Fibroblast of gingiva (primary cell): ENCODE measurements at regions not wholly inside any gene's neighbourhood (a gene's known extent, or its start where the extent isn't known, plus 50 kb on each side); places are given as distances from the start of the nearest gene placed in this dataset.
"Not testable (repeated sequence)": the region's sequence is repeated elsewhere in the genome, so short reads cannot be mapped to it uniquely, and the experiment has no call there.

Source experiments
- DNase-seq: peaks from one replicate; pipeline ENCODE4 v3.0.0-alpha.2; 2011; ENCODE audit warnings: low read depth

DNA sequence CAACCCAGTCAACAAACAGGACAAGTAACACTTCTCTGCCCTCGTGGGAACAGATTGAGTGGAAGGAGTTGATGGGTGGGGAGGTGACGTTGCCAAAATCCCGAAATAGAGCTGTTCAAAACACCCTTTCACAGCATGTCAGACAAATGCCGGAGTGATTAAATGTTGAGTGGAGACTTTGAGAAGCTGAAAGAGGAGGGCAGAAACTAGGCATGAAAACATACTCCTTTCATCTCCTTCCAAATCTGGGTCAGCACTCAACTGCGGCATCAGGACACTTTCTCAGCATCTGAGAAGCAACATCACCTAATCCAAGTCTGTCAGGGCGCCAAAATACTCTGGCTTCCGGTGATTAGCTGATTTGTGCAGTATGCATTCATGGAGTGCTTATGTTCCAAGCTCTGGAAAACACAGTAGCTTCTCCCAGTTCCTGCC lies 51.5 kb upstream of the MRI1 start:
- no peak for DNase-seq

DNA sequence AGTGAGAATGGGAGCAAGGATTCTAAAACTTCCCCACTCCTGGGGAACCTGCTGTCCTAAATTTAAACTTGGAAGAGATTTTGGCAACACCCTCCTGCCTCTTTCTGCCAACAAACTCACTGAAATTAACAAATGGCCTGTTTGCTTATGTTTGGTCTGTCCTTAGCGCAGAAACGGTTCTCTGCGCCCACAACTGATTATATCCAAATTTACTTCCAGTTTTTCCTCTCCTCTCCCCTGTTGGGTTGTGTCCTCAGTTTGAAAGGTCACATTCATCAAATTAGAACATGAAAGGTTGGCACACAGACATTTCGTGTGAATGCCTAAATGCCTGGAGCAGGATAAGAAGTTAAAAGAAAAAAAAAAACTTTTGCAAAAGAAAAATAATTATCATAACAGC lies 56.4 kb upstream of the MRI1 start:
- DNase-seq = peak; percentile 23

DNA sequence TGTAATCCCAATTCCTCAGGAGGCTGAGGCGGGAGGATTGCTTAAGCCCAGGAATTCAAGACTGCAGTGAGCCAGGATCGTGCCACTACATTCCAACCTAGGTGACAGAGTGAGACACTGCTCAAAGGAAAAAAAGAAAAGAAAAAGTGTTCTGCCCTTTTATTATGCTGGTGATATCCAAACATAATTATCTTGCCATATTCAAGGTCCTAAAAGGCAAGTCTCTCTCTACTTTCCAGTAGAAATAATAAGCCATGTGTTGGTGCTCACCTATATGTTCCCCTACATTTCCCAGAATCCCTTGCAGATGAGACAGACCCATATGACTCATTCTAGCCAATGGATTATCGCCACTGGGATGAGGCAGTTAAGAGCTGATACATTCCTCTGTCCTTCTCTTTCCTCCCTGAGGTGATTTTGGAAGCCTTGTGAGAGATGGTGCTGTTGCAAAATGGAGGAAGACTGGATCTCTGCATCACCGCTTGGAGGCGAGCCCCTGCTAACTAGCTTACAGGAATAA lies 58.3 kb upstream of the MRI1 start:
- DNase-seq = no peak

GRCh38 chr19:13705201-13705600 lies 59.1 kb upstream of the MRI1 start:
- no peak for DNase-seq

DNA sequence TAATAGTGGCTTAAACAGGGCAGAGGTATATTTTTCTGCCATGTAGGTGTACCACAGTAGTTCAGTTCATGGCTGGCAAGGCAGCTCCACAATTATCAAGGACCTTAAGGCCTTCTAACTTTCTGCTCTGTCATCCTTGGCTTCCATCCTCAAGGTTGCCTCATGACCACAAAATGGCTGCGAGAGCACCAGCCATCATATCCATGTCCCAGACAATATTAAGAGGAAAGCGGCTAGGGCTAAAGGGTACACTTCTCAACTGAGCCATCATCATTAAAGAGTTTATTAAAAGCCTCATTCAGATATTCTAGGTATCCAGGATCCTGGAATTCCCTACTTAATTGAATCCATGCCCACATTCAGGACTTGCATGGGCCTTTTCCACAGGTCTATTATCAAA lies 62.7 kb upstream of the MRI1 start:
- DNase-seq = no peak

DNA sequence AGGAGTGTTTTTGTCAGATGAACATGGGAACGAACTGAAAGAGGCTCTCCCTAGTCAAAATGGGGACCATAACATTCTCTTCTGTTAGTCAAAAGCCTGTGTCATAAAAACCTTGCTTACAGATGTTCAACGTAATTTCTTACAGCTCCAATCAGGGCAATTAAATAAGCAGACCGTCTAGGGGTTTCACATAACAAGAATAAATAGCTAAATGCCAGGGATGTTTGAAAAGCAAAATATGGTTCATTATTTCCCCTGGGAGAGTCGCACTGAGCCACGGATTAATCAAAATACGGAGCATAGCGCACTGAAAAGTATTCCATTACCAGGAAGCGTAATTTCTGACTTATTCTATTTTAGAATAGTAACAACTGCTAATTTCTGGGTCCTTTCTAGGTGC lies 63.7 kb upstream of the MRI1 start:
- DNase-seq = peak; percentile 50

DNA sequence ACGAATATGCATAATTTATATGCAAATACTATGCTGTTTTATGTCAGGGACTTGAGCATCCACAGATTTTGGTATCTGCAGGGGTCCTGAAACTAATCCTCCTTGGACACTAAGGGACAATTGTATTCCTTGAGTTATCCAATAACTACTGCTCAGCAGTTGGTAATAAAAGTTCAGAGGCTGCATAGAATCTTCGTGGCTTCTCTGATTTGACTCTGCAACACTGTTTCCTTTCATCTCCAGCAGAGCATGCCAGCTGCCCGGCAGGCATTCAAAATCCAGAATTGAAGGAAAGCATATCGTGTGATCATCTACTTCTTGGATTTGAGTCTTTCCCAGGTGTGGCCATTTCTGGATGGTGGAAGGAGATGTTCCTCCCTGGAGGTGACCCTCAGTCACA lies 64.5 kb upstream of the MRI1 start:
- no peak for DNase-seq

- DNase-seq = no peak
Measured at GRCh38 chr19:13696839-13697238, 67.5 kb upstream of the MRI1 start.

- no peak for DNase-seq
Measured at GRCh38 chr19:13693889-13694288, 70.4 kb upstream of the MRI1 start.

DNA sequence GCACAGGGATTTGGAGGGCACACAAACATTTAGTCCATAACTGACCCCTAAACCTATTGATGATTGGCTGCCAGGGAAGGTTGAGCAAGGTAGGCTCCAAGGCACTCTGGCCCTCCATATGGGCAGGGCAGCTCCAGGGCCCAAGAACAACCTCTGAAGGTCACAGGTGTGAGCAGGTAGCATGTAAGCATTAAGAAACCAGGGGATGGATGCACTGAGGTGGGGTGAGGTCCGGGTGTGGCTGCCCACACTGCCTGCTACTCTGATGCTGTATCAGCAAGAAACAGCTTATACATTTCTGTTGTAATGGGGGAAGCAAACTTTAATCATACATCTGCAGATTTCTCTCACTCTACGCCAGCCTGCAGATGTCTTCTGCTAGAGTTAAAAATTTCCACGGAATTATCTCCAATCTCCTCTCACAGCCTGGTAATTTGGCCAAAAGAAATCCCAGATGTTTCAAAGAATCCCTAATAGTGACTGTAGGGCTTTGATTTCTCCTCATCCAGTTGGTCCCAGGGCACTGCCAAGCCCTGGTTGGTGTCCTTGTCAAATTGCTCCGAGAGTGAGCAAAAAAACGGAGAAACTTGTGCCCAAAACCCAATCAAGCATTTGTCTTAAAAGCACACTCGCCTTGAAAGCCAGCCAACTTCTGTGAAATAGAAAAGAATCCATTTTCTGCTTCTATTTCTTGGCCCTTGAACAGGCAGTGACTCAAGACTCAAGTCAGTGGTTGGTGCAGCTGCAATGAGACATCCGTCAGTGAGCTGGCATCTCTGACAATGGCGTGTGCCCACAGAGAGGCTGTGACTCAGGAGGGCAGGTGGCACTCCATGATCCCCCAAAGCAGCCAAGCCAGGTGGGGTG lies 72.5 kb upstream of the MRI1 start:
- peak; percentile 66 for DNase-seq

GRCh38 chr19:13689085-13689484 lies 75.2 kb upstream of the MRI1 start:
- DNase-seq = no peak

DNA sequence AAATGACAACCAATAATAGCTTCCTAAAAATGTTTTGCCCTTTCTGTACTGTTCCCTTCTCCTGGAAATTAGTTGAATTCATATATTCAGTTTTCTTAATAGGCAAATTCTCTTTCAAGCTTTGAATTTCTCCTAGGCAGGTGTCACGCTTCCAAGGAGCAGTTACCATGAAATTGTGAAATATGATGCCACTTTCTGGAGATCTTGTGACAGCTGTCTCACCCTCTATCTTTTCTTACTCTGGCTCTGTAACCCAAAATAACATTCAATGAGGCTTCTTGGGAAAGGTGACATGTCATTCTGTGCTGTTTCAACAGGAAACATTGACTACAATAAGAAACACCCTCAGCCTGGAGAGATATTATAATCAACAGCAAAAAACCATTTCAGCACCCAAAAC lies 80.3 kb upstream of the MRI1 start:
- no peak for DNase-seq

DNA sequence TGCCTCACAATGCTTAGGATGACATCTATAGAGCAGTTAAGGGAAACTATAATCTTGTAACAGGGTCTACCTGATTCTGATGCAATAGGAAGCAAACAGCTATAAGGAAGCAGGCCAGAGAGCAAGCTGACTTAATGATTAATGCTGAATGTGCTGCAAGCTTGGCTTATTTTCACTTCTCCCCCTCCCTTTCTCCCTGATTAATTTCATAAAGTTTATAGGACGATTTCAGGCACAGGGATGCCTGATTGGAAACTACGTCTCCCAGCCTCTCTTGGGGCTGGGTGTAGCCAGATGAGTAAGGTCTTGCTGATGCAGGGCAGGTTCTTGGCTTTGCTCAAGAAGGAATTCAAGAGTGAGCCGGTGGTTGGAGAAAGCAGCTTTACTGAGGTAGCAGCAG lies 82.8 kb upstream of the MRI1 start:
- DNase-seq = no peak

GRCh38 chr19:13680708-13681360 lies 83.5 kb upstream of the MRI1 start:
- not testable (repeated sequence) for DNase-seq

GRCh38 chr19:13676967-13677366 lies 87.4 kb upstream of the MRI1 start:
- DNase-seq = not testable (repeated sequence)

GRCh38 chr19:13672480-13673175 lies 91.7 kb upstream of the MRI1 start:
- DNase-seq = not testable (repeated sequence)

GRCh38 chr19:13670846-13671245 lies 93.5 kb upstream of the MRI1 start:
- DNase-seq = peak; percentile 24

DNA sequence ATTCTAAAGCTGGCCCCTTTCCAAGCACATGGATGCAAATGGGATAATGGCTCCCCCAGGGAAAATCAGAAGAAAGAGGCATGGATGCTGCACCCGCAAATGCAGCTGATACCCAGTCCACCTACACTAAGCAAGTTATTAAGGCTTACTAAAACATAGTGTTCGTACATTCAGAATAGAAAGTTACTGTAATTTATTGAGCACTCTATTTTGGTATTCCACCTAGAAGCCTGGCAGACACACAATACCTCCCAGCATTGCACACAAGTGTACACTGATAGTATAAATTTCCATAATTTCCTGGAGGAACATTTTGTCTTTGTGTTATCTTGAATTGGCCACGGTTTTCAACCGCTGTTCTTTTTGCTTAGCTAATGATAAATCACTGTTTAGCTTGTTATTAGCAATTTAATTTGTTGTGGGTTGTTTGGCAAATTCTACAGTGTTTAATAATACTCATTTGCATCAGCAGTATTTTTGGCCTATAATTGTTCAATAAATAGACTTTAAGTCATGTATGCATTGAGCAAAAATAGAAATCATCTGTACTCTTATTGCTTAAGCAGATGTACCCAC lies 94.5 kb upstream of the MRI1 start:
- DNase-seq = no peak

DNA sequence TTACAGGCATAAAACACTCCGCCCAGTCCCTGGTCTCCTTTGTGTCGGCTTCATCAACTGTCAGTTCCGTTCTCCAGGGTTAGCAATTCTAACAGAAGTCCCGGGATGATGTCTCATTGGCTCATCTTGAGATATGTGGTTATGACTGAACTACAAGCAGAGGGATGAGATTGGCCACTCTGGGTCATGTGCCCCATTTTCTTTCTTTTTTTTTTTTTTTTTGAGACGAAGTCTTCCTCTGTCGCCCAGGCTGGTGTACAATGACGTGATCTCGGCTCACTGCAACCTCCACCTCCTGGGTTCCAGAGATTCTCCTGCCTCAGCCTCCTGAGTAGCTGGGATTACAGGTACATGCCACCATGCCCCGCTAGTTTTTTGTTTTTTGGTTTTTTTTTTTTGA lies 95.4 kb upstream of the MRI1 start:
- no peak for DNase-seq

- DNase-seq = no peak
Measured at GRCh38 chr19:13666165-13666564, 98.2 kb upstream of the MRI1 start.

DNA sequence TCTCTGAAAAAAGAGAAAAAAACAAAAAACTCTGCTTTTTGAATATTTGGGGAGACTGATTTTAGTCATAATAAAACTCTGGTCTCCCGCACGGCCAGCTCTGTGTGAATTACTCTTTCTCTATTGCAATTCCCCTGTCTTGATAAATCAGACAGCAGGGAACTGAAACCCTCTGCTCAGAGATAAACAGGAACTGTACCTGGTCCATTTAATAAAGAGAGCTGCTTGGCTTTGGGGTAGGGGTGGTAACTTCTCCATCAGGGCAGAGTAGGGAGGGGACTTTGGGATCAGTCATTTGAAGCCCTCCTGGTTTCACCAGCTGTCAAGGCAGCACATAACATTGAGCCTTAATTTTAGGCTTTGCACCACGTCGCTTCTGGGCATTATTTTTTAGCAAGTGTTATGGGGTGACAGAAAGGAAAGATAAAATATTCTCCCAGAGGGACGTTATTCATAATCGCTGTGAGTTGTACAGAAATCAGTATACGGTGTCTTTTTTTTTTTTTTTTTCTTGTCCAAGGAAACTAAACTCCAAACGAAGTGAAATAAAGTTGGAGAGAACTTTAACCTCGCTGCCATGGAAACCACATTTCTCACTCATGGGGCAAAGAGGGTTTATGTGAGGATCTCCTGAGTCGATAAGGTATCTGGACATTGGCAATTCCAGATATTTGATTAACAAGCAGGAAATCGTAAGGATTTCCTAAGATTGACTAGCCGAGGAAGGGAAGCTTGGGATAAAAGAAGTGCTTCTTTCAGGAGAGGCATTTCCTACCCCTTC lies 99.0 kb upstream of the MRI1 start:
- DNase-seq = no peak
